GM23338 (cell line): ENCODE measurements at regions not wholly inside any gene's neighbourhood (a gene's known extent, or its start where the extent isn't known, plus 50 kb on each side); places are given as distances from the start of the nearest gene placed in this dataset.

Experiments used
- CREB1 ChIP-seq: fragments of 250-450 bp; sonication (Bioruptor Pico); IDR thresholded peaks from 2 replicates; pipeline ENCODE4 v1.5.0; 2020; ENCODE audit warnings: low read depth, mild to moderate bottlenecking, moderate library complexity
- CTCF ChIP-seq, 2 experiments: fragments of 200-600 bp in 1 of 2; sonication (generic) in 1 of 2; conservative IDR thresholded peaks; 2 replicates each; pipeline versions ENCODE4 v1.5.1 to v1.6.1; 2016 to 2017; ENCODE audit warnings: antibody characterized with exemption in 2 of 2, low read depth in 2 of 2, mild to moderate bottlenecking in 2 of 2, moderate library complexity in 1 of 2
- EZH2 ChIP-seq: fragments of 200-600 bp; sonication (generic); IDR thresholded peaks from one replicate; pipeline ENCODE4 v1.8.0; 2017; ENCODE audit warnings: antibody characterized with exemption, mild to moderate bottlenecking, low read depth; ENCODE audit not compliant: unreplicated experiment
- EZH2phosphoT487 ChIP-seq: fragments of 200-600 bp; sonication (generic); IDR thresholded peaks from one replicate; pipeline ENCODE4 v1.8.1; 2018; ENCODE audit warnings: antibody characterized with exemption; ENCODE audit not compliant: unreplicated experiment
- JUNB ChIP-seq: IDR thresholded peaks from one replicate; pipeline ENCODE4 v1.6.1; 2016; ENCODE audit warnings: antibody characterized with exemption; ENCODE audit not compliant: unreplicated experiment
- POLR2AphosphoS5 ChIP-seq: IDR thresholded peaks from 2 replicates; pipeline ENCODE4 v1.6.1; 2016; ENCODE audit warnings: antibody characterized with exemption, low read depth
- REST ChIP-seq: IDR thresholded peaks from one replicate; pipeline ENCODE4 v1.6.1; 2018; ENCODE audit warnings: antibody characterized with exemption; ENCODE audit not compliant: unreplicated experiment

GRCh38 chr6:28751514-28751913 is 172.3 kb downstream of the TRIM27 start:
- TF ChIP-seq CTCF (conservative IDR thresholded peaks at IDR 0.05; ENCODE audit: low read depth in 2 of 2) (no peak), EZH2 (no peak), REST (no peak), EZH2phosphoT487 (no peak), JUNB (no peak), POLR2AphosphoS5 (no peak), CREB1 (CRISPR knock-in tag) (no peak)
